GM21447 (cell line): ENCODE measurements at regions not wholly inside any gene's neighbourhood (a gene's known extent, or its start where the extent isn't known, plus 50 kb on each side); places are given as distances from the start of the nearest gene placed in this dataset.
"Not testable (repeated sequence)": the region's sequence is repeated elsewhere in the genome, so short reads cannot be mapped to it uniquely, and the experiment has no call there.

Experiments
- ATAC-seq: cut with Tn5 transposase; IDR thresholded peaks from one replicate; pipeline ENCODE4 v1.9.1; 2021; ENCODE audit not compliant: unreplicated experiment

DNA sequence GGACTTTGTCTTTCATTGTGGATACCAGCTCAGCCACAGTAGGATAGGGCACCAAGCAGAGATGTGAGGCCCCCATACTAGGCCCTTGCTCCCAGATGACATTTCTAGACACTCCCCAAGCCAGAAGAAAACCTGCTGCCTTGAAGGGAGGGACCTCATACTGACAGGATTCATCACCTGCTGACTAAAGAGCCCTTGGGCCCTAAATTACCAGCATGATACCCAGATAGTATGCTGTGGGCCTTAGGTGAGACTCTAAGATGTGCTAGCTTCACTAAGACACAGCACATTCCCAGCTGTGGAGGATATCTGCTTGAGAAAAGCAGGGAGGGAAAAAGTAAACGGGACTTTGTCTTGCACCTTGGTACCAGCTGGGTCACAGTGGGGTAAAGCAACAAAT, 324.0 kb downstream of the TBL1XR1 start:
- ATAC-seq = peak; percentile 7

DNA sequence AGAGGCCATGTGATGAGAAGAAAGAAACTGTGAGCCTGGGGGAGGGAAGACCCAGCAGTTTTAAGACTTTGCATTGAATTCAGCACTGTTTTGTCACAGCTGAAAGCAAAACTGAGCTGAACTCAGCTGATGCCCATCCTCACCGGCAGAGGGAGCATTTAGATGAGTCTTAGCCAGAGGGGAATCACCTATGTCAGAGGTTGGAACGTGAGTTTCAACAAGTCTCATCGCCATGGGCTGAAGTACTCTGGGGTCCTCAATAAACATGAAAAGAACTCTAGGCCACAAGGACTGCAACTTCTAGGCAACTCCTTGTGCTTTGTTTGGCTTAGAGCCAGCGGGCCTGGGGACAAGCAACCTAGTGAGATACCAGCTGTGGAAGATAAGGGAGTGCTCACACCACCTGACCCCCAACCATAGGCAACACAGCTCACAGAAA, 324.5 kb downstream of the TBL1XR1 start:
- ATAC-seq = peak; percentile 94

DNA sequence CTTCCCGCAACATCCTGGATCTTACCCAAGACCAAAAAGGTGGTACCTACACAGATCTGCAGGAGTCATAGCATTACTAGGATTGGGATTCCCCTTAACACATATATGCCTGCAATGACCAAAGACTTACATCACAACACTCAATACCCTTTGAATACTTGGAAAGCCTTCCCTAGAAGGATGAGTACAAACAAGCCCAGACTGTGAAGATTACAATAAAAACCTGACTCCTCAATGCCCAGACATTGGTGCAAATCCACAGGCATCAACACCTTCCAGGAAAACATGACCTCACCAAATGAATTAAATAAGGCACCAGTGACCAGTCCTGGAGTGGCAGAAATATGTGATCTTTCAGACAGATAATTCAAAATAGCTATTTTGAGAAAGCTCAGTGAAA, 326.8 kb downstream of the TBL1XR1 start:
- ATAC-seq = no peak

DNA sequence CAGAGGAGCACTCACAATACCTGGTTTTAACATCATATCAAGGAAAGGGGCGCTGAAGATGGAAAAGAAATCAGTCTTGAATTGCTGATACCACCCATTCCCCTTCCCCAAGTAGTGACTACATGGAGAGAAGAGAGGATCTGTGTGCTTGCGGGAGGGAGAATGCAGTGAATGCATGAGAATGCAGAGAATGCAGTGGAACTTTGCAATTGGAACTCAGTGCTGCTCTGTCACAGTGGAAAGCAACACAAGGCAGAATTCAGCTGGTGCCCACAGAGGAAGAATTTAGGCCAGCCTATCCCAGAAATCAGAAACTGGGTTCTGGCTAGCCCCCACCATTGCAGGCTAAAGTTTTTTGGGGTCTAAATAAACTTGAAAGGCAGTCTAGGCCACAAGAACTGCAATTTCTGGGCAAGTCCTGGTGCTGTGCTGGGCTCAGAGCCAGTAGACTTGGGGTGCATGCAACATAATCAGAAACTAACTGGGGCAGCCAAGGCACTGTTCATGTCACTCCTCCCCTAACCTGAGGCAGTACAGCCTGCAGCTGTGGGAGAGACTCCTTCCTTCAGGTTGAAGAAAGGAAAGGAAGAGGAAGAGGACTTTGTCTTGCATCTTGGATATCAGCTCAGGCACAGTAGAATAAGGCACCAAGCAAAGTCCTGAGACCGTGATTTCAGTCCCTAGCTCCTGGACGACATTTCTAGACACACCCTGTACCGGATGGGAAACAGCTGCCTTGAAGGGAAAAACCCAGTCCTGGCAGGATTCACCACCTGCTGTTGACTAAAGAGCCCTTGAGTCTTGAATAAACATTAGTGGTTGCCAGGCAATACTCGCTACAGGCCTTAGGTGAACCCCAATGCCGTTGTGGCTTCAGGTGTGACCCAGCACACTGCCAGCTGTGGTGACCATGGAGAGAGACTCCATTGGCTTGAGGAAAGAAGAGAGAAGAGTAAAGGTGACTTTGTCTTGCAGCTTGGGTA, 329.3 kb downstream of the TBL1XR1 start:
- no peak for ATAC-seq

DNA sequence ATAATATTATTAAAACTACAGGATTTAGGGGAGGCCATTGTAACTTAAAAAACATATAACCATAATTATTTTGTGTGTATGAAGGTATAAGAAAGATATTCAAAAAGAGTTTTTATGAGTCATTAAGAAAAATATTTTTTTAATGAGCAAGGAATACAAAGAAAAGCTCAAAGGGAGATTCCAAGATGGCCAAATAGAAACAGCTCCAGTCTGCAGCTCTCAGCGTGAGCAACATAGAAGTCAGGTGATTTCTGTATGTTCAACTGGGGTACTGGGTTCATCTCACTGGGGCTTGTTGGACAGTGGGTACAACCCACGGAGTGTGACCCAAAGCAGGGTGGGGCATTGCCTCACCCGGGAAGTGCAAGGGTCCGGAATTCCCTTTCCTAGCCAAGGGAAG, 336.1 kb downstream of the TBL1XR1 start:
- ATAC-seq = no peak

DNA sequence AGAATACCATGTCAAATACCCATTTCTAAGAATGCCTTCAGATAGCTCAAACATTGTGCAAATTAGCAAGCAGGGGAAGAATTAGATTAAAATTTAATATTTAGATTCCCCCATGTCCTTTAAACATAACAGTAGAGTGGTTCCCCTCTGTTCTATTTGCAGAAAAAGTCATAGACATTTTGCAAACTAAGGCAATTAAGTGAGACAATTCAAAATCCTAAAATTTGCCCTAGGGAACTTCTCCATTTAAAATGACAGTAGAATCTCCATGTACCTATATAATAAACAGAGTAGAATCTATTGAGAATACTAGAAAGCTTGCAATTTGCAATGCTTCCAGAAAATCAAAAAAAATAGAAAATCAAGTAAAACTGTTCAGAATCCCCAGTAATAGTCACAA, 340.6 kb downstream of the TBL1XR1 start:
- no peak for ATAC-seq

DNA sequence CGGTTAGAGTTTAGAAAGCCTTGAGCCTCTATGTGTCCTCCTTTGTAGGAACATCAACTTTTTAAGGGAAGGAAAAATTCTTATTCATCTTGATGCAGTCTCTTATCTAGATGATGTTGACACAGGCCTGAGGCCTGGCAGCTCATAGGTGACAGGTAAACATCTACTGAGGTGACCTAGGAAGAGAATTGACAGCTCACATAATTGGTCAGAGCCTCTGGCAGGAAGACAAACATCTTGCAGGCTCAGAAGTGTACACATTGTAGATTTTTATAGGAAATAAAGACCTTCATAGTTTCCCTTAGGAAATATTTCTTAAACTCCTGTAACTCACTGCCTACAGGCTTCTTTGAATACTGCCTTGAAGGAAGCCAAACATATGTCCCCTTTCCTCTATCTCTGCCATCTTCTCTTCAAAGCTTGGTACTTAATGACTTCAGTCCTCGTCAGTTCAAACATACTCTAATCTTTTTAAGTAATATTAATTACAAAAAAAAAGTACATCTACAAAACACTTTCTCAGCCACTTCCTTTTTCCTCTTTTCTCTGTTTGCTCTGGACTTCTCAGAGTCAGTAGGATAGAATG, 341.3 kb downstream of the TBL1XR1 start:
- ATAC-seq = no peak

DNA sequence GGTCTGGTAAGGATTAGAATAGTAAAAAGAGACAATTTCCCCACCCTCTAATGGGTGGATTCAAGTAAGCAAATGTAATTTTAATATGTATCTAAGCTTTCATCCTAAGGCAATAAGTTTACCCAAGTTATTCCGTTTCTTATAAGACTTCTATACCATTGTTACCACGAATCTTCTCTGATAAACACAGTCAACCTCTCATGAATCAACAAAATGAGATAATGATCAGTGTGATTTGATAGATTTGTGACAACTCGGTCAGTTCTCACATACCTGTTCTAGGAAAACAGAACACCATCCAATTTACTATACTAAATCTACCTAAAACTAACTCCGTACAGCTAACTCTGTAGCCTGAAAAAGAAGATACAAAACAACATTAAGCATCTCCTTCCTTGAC, 342.1 kb downstream of the TBL1XR1 start:
- ATAC-seq = no peak

DNA sequence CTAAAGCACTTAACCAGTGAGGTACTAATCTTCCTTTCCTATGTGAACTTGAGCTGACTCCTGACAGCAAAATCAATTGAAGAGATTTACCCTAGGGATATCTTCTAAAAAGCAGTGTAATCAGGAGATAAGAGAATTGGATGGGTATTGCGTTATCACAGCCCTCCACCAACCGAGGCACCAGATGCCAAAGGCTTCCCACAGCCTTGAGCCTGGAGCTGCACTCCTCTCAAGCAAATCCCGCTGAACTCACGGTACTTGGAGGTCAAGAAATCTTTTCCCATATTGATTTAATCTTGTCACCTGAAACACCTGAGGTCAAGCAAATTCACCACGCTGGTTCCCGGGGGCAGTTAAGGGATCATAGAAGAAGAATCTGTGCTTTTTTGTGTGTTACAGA, 346.8 kb downstream of the TBL1XR1 start:
- no peak for ATAC-seq

DNA sequence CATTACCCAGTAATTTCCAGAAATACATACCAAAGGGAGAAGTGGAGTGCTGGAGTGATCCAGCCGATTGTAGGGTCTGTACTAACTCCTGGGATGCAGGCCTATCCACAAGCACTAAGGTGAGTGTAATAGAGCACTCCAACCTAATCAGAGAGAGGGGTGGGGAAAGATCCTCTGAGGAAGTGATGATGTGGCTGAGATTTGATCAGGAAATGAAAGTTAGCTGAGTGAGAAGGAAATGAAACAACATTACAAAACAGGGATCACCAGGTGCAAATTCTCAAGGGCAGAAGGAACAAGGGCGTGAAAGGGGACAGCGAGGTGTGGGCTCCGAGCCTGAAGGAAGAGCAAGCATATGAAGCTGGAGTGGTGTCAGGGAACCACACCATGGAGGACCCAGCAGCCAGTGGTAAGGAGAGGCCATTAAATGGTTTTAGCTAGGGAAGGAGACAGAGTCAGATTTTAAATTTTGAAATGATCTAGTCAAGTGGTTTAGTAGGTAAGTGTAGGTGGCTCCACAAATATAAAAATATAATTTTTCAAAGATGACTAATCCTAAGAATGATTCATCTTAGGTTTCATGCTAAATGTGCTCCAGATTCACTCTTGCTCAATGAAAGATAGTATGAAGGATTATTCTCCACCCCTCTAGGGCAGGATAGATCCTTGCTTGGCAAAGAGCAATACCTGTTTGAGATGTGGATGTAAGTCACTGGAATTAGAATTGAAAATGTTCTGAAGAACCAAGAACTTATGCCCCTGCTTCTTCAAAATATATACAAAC, 348.7 kb downstream of the TBL1XR1 start:
- no peak for ATAC-seq

DNA sequence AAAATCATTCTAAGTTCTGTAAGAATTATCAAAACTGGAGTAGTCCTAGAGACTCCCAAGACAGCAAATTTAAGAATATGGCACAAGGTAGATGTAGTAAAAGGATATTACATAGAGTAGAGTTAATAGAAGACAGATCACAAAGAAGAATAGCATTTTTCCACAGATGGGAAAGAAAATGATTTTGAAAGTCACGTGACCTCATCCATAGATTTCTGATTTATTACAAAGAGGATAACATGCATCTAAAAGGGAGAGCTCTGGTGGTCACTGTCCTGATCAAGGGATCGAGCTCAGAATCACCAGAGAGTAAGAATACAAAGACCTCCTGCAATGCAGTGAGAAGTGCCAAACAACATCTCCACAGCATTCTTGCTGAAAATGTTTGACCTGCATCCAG, 354.4 kb downstream of the TBL1XR1 start:
- ATAC-seq = no peak

DNA sequence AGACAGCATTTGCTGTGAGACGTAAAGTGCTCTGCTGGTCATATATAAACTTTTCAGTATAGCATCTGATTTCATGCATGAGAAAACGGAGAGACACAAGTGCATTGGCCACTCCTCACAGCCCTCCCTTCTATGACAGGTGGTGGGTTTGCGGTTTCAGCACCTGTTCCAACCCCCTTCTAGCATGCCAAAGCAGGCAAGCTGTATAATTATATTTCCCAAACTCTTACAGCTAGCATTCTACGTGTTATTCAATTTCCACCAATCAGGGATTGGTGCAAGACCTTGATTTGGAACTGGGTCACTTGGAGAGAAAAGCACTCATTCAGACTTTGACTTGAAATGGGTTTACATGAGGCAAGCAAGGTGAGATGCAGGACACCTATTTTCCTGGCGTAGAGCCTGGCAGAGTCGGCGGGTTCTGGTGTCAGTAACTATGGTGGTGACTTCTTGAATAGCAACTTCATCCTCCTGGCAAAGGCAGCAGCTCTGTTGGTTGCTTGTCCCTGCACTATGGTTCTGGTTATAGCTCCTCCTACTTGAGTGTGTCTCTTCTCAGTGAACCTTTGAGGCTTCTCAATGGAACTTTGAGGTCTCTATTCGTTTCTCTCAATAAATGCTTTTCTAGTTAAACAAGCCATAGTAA, 356.5 kb downstream of the TBL1XR1 start:
- ATAC-seq = no peak

DNA sequence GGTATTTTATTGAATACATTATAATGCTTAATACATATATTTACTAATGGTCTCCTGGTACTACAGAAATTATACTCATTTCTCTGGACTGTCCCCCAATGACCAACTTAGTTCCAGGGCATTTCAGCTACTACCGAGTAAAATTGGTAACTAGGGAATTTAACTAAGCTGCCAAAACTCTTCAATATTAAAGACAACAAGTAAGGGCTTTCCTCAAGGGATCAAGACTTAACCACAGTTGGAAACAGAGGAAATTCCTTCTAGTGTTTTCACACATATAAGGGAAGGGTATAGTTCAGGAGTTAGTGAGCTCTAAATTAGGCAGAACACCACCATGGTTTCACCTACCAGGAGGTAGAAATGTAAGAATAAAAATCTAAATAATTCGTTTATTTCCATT, 357.4 kb downstream of the TBL1XR1 start:
- no peak for ATAC-seq

DNA sequence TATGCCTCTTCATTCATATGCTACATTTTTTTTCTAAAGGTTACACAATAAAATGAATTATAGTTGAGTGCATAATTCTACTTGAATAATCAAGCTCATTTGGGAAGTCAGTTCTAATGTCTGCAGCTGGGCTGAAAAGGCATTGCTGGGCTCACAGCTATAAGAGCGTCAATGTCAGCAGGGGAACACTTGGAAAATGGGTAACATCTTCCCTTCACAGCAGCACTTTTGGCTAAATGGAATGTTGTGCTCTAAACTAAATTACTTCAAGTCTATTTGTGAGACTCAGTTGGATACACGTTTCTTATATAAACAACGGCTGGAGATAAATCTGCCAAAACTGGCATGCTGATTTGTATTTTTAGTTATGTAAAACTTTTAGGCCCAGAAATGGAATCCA, 357.8 kb downstream of the TBL1XR1 start:
- ATAC-seq = no peak

DNA sequence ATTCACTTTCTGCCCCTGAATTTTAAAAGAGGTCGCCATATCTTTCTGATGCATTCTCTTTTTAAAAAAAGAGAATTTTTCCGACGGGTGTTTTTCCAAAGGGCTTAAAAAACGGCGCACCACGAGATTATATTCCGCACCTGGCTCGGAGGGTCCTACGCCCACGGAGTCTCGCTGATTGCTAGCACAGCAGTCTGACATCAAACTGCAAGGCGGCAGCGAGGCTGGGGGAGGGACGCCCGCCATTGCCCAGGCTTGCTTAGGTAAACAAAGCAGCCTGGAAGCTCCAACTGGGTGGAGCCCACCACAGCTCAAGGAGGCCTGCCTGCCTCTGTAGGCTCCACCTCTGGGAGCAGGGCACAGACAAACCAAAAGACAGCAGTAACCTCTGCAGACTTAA, 370.0 kb downstream of the TBL1XR1 start:
- ATAC-seq = not testable (repeated sequence)

DNA sequence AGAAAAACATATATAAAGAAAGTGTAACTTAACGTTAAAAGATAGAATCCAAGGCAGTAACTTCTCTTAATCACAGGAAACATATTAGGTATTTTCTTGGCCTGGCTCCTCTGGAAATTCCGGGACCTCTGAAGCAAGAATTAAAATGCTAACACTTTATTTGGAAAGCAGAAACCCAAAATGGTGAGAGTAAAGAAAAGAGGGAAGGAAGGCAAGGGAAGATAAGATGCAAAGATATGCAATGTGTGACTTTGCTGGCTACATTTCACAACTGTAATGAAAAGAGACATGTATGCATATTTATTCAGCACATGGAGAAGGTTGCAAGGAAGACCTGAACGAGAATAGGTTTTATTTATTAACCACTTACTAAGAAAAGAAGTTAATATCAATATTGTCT, 372.5 kb downstream of the TBL1XR1 start:
- ATAC-seq = no peak

DNA sequence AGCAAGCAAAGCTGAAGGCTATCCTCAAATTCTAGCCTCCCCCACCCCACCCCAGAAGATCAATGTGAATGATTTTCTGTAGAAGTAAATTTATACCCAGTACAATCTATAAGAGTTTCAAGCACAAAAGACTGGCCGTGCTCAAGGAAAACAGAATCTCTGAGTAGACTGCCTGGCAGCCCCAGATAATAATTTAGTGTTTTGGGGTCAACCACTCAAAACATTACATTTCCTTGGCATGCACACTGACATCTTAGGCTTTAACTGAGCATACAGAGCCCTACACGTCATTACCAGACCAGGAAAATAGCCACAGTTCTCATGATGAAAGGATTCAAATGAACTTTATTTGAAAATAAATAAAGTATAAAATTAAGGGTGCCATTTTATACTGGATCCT, 376.5 kb downstream of the TBL1XR1 start:
- ATAC-seq = no peak

DNA sequence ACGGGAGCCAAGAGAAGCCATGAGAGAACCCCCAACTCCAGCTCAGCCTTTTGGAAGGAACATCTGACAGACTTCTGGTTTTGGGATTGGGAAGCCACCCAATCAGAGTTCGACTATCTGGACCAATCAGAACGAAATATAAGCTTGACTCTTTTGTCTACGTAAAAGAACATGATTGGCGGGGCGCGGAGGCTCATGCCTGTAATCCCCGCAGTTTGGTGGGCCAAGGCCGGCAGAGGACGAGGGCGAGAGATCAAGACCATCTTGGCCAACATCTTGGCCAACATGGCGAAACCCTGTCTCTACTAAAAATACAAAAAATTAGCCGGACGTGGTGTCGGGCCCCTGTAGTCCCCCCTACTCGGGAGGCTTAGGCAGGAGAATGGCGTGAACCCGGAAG, 380.3 kb downstream of the TBL1XR1 start:
- ATAC-seq = no peak

DNA sequence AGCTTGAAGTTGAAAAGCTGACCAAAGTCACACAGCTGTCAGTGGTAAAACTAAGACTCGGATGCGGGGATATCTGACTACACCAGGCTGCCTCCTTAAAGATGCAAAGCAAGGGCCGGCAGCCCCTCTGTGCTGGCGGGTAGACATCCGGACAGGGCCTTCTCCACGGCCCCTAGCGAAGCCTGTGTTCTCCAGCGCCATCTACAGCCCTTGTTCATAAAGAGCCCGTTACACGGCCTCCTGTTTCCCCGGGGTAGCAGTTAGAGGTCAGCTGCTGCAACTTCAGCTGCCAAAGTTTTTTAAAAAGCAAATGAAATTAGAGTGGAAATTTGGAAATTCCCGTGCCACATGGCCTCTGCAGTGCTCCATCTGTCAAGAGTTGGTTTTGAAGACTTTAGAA, 383.0 kb downstream of the TBL1XR1 start:
- ATAC-seq = peak; percentile 98

DNA sequence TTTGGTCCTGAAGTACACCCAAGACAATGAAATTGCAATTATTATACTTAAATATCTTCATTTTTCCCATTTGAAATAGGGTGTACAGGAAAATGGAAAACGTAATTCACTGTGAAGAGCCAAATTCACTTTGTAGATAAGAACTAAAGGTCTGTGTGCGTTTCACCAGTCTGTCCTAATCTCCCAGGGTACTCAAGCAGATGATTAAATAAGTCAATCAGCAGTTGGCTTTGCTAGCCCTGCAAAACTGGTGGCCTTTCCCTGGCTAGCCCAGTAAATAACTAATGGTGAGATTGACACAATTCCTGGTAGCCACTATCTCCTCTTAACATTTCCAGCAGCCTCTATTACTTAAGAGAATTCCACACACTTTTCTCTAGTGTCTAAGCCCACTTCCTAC, 389.3 kb downstream of the TBL1XR1 start:
- no peak for ATAC-seq

DNA sequence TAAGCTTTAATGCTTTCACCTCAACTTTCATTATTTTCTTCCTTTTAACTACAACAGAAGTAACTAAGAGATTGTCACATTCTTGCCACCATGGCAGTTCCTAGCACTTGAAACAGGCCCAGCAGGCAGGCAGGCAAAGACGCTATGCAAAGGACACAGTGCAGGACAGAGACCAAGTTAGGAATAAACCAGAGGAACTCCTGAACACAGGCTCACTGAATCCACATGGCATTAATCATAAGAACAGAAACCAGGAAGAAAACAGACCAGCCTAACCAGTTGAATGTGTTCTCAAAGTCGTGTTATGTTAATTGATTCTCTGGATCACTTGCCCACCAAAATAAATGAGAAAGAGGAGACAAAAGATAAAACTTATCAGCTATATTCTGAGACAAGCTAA, 397.6 kb downstream of the TBL1XR1 start:
- no peak for ATAC-seq
